M059J (cell line): ENCODE measurements at regions not wholly inside any gene's neighbourhood (a gene's known extent, or its start where the extent isn't known, plus 50 kb on each side); places are given as distances from the start of the nearest gene placed in this dataset.
"Not testable (repeated sequence)": the region's sequence is repeated elsewhere in the genome, so short reads cannot be mapped to it uniquely, and the experiment has no call there.

ENCODE experiments used
- DNase-seq: peaks from one replicate; pipeline ENCODE4 v3.0.0-alpha.2; 2012; ENCODE audit warnings: low read depth

DNA sequence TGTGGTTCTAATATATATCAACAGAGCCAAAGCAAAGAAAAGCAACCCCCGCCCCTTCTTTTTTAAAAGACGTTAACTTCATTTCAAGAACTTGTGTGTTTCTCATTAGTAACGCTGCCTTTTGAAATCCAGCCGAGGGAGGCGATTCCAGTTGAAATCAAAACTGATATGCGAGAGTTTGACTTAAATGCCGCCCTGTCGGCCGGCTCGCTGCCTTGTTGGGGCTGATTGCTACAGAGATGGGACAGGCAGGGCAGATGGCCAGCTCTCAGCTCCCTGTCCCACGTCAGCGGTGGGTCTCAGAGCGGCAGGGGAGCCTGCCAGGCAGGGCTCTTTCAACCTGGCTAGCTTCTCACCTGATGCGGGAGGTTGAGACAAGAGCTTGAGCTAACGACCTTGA, 51.9 kb upstream of the ALX4 start:
- DNase-seq = peak; percentile 15

DNA sequence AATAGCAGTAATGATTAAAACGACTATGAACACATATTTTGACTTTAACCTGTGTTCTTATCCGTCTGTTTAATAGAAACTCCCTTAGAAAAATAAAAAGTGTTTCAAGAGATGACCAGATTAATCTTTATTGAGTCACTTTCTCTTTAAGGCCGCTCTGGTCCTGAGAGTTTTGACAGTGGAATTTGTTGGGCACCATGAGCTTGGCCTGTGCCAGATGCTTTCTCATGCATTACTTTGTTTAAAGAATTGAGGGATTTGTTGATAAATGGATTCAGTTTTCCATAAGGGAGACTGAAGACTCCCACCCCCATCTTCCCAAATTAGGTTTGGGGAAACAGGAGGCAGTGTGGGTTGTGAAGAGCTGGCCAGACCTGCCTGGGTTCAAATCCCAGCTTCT, 53.2 kb upstream of the ALX4 start:
- DNase-seq = no peak

DNA sequence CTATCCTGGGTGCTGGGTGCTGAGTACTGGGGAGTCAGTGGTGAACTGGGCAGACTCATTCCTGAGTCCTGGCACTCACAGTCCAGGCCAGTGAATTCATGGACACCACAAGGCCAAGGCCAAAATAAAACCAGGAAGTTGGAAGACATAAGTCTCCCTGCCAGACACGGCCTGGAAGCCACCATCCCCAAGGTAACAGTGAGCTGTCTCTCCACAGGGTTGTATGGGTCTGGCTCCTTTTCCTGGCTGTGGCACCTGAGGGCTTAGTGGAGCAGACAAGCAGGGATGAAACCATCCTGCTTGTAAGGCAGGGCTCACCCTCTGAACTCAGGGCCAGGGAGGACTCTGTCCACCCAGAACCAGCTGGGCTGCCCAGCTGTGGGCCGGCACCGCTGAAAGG, 54.7 kb upstream of the ALX4 start:
- DNase-seq = no peak

DNA sequence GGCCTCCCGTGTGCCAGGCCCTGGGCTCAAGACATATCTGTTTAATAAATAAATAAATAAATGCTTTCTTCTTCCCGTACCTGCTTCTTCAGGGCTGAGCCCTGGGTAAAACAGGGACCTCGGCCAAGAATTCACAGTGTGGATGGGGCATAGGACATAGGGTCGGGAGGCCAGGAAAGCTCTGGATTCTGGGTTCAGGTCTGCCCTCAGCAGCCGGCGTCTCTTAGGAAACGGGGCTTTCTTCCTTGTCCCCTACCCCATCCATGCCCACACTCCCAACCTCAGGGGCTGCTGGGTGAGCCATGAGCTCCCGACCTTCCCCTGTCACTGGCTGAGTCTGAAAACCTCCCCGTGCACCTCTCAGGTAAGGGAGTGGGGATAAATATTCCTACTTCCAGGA, 55.7 kb upstream of the ALX4 start:
- no peak for DNase-seq

DNA sequence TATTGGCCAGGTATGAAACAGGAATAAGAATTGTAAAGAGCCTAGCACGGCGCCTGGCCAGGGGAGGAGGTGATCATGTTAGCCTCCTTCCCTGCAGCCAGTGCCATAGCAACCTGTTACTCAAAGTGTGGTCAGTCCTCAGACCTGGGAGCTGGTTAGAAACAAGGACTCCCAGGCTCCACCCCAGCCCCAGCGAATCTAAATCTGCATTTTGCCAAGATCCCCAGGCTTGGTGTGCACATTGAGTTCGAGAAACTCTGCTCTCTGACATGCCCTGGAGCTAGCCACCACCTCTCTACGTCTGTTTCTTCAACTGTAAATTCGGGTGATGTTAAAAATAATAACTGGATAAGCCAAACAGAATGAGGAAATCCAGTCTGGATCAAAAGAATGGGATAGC, 56.1 kb upstream of the ALX4 start:
- no peak for DNase-seq

DNA sequence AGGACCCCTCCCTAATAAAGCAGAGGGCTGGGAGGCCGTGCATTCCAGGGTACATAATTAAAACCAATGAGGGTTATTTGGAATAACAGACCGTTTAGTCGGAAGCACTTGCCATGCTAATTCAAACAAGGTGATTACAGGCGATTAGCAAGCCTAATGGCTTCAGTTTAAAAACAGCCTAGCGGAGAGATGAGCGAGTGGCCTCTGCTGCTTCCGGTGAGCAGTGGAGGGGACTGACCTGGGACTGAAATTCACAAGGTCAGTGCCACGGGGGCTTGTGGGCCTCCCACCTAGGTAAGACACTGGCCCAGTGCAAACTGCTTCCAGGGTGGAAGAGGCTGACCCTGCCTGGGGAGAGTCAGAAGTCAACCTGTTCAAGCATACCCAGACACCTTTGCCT, 56.8 kb upstream of the ALX4 start:
- DNase-seq = no peak

DNA sequence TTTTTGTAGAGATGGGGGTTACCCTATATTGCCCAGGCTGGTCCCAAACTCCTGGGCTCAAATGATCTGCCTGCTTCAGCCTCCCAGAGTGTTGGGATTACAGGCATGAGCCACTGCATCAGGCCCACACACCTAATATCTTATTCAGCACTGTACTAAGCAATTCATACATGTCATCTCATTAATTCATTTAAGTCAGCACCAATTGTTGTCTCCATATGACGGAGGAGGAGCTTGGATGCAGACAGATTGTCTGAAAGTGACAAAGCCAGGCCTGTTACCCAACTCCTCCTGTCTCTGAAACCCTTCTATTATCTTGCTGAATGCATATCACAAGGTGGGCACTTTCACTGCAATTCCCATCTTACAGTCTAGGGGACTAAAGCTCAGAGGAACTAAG, 57.5 kb upstream of the ALX4 start:
- DNase-seq = no peak

DNA sequence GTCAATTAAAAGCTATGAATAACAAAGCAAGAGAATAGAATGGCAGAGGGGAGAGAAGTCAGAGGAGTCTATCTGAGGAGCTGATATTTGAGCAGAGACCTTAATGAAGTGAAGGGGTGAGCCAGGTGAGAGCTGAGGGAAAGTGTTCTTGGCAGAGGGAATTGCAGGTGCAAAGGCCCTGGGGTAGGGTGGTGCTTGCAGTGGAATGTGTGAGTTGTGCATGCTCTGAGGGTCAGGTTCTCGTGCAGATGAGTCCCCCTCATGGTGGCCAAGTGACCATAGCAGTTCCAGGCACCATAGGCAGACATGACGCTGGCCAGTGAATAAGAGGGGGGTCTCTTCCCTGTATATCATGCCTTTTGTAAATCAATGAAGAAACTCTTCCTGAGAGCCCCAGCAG, 58.9 kb upstream of the ALX4 start:
- DNase-seq = no peak

DNA sequence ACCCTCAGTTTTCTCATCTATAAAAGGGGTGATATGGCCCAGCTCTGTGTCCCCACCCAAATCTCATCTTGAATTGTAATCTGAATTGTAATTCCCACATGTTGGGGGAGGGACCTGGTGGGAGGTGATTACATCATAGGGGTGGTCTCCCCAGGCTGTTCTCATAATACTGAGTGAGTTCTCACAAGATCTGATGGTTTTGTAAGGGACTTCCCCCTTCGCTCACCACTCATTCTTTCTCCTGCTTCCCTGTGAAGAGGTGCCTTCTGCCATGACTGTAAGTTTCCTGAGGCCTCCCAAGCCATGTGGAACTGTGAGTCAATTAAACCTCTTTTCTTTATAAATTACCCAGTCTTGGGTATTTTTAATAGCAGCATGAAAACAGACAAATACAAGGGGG, 61.1 kb upstream of the ALX4 start:
- not testable (repeated sequence) for DNase-seq

DNA sequence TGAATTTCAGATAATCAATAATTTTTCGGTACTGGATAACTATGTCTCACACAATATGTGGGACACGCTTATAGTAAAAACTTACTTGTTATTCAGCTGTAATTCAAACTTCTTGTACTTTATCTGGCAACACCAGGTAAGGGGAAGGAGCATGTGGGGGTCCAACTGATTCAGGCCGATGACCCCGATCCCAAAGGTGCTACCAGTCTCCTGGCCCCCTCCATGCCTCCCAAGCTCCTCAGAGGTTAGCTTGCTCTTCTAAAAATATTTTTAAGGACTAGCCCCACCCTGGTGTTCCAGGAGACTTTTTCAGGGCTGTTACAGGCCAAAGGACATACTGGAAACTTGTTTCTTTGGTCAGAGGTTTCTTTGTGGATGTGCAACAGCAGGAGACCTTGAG, 61.8 kb upstream of the ALX4 start:
- DNase-seq = no peak

DNA sequence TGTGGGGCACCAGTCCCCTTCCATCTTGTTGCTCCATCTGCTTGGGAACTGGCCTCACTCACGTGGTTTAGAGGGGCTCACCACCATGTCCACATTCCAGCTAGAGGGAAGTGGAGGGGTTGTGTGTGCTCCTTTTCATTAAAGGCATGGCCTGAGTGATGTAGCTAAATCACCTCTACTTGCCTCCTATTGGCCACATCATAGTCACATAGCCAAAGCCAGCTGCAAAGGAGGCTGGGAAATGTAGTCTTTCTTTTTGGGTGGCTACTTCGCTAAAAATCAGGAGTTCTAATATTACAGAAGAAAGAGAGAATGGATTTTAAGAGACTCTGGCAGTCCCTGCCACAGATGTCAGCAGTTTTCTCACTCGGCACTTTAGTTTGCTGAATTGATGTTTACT, 63.0 kb upstream of the ALX4 start:
- no peak for DNase-seq

DNA sequence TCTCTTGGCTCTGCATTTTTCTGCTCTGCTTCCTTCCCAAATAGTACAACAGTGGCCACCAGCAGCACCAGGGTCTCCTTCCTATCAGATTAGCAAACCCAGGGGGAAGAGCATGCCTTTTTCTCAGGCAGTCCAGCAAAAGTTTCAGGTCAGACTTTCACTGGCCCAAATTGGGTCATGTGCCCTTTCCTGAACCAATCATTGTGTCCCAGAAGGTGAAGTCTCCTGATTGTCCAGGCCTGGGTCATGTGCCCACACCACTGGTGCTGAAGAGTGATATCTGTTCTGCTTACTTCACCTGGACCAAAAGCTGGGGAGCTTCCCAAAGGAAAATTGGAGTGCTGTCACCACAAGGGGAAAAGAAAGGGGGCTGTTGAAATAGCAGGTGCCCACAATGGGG, 64.1 kb upstream of the ALX4 start:
- no peak for DNase-seq

DNA sequence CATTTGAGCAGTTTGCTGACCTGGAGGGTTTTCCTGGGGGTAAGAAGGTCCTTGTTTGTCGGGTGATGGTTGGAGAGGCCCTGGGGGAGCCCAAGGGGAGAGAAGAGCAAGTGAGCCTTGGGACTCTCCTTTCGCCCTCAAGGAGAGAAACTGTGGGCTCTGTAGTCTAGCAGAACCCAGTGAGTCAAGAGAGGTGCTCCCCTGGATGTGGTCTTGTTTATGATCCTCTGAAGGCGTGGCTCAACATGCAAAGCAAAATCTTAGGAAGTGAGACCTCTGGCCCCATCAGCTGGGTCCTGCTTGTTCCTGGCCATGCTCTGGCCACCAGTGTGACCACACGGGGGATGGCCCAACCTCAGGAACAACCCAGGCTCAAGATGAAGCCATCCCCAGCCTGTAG, 66.5 kb upstream of the ALX4 start:
- no peak for DNase-seq

DNA sequence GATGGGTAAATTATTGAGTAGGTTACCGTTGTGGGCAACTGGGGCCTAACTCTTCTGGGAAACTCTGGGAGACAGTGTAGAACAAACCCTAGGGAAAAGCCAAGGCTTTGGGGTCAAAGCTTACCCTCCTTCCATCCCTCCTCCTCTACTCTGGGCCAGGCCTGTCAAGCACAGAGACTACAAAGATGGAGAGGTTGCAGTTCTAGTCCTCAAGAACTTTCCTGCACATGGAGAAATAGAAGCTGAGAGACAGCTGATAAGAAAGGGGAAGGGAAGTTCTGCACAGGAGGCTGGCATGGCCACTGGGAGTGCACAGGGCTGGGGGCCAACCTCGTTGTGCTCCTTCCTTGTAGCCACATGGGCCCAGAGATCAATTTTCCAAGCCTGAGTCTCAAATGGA, 67.2 kb upstream of the ALX4 start:
- no peak for DNase-seq

DNA sequence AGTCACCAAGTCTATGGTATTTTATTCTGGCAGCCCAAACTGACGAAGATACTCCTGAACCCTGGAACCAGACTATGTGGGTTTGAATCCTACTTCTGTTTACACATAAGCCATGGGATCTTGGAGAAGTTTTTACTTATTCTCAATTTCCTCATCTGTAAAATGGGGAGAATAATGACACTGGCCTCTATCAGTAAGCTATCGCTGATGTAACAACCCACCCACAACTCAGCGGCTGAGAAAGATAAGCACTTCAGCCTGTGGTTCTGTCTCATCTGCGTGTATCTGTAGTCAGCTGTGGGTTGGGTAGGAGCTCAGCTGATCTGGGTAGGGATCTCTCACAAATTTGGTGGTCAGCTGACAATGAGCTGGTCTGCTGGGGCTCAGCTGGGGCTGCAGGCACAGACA, 68.0 kb upstream of the ALX4 start:
- DNase-seq = no peak

DNA sequence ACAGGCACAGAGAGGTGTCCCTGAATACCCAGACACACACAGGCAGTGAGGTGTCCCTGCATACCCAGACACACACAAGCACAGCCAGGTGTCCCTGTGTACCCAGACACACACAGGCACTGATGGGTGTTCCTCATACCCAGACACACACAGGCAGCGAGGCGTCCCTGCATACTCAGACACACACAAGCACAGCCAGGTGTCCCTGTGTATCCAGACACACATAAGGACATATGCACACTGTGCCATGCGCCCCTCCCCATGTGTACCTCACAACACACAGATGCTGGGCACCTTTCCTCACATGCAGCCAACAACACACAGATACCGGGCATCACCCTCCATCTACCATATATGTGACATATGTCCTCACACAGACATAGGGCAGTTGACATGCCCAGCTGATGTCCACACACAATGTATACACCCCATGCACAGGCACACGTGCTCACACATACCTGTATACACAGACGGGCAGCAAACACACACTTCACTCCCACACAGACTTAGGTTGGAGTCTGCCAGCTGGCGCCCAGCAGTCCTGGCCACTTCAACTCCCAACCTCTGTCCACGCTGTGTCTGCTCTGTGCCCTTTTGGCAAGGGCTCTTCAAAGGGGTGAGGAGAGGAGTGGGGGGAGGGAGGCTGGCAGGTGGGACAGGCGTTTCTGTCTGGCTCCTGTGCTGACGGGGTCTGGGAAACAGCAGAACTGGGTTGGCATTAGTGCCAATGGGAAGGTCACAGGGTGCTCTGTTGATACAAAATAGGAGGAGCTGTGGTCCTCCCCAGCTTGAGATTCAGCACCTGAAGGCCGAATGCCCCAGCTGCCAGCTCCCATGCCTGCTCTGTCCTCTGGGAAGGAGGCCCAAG, 69.4 kb upstream of the ALX4 start:
- DNase-seq = no peak

DNA sequence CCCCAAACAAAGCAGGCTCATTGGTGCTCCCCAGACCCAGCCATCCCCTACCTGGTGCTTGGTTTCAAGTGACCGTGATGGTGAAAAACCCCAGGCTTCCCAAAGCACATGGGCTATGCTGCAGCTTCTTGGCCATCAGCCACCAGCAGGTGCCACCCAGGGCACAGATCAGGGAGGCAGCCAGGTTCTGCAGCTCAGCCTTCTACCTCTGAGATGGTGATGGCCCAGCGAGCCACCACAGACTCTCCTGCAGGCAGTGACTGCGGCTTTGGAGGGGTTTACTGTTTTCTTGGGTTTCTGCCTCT, 70.0 kb upstream of the ALX4 start:
- DNase-seq = no peak

DNA sequence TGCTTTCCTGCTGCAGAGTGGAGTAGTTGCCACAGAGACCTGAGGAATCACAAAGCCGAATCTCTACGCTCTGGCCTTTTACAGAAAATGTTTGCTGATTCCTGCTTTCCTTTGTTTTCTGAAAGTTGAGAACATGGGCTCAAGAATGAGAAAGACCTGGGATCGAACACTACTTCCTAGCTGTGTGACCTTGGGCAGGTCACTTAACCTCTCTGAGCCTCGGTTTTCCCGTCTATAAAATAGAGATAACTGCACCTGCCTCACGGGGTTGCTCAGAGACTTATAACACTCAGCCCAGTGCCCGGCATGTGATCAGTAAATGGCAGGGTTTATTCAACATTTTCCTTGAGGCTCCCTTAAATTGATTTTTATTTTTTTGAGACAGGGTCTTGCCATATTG, 70.9 kb upstream of the ALX4 start:
- DNase-seq = no peak

DNA sequence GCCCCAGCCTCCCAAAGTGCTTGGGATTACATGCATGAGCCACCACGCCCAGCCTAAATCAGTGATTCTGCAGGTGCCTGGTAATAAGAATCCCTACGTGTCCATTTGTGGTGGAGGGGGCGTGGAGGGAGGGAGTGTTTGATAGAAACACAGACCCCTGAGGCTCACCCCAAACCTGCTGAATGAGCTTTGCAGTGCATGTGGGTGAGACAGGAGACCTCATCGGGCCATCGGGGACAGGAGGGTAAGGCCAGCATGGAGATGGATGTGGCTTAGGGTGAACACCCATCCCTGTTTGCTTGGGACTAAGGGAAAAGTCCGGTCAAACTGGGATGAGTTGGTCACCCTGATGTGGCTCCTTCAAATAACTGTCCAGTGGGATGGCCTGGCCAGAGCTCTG, 71.3 kb upstream of the ALX4 start:
- no peak for DNase-seq

DNA sequence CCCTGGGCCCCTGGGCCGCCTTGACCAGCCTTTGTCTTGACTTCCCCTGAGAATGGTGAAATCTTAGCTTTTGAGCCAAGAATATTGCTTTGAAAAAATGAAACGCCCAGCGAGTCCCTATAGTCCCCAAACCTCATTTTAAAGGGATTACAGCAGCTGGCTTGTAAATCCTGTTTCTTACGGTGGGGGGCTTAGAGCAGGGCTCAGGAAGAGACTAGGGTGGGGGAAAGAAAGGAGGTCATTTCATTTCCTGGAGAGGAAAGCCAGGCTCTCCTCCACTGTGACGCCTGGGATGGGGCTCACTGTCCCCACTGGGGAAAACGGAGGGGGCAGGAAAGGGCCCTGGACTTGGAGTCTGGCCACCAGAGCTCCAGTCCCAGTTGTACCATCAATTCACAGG, 72.2 kb upstream of the ALX4 start:
- no peak for DNase-seq

DNA sequence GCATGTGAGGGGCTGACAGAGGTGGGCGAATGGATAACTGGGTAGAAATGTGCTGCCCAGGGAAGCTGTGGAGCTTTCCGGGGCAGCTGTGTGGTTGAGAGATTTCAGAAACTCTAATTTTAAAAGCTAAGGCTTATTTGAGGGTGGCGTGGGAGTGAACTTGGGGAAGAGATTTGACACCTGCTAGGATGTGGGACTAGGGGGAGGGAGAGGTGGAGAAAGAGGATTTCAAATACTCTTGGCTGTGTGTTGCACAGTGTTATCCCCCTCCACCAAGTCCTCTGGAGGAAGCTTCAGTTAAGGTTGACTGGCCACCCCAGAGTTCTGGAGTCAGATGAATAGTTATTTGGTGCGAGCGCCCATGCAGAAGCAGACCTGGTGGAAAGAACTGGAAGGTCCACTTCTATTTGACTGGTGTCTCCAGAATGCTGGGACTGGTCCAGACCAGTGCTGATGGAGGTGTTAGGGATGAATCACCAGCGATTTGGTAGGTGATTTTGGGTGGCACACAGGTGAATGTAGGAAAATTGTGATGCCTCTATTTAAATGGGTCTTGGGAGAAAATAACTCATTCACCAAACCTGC, 72.8 kb upstream of the ALX4 start:
- no peak for DNase-seq

DNA sequence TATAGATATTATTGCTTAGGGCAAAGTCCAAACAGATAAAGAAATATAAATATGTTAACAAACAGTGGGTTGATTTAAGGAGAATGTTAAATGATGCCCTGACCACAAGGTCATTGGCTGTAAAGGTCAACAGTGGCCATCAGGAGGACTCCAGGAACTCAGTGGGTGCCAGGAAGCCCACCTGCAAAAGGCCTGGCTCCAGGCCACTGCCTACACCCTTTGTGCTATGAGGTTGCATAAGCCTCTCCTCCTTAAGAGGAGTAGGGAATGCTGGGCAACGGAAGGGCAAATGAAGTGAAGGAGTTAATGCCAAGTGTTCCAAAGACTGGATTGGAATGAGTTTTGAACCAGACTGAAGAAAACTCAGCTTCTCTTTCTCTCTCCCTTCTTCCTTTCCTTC, 73.3 kb upstream of the ALX4 start:
- DNase-seq = no peak

DNA sequence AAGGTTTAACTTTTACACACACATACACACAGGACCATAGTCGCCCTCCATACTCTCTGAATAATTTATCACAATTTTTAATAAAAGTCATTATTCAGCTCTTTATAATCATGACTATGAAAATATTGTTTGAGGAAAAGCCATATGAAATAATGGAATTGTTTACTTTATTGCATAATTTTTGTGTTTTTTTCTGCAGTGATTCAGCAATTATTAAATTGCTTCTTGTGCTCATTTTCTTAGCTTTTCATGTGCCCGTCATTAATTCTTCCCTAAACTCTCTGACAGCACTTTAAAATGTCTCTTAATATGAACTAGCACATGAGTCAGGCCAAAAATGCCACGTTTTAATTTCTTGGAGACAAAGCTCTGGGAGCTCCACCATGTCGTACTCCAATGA, 77.5 kb upstream of the ALX4 start:
- DNase-seq = no peak

DNA sequence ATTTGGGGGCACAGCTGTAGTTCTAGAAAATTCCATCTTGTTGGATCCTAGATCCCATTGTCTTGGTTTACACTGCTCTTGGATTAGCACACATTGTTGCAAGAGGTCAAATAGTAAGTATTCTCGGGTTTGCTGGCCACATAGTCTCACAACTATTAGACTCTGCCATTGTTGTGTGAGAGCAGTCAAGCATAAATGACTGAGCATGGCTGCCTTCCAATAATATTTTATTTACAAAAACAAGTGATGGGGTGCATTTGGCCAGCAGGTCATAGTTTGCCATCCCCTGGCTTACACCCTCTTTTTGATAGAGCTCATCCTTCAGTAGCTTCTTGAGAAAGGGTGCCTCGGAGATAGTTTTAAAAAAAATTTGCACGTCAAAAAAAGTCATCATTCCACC, 77.9 kb upstream of the ALX4 start:
- peak; percentile 8 for DNase-seq
